Heart left ventricle (tissue), 16 donors: ENCODE measurements at regions not wholly inside any gene's neighbourhood (a gene's known extent, or its start where the extent isn't known, plus 50 kb on each side); places are given as distances from the start of the nearest gene placed in this dataset.

ENCODE experiments used
- ATAC-seq, 4 donors: fragments of 200-7000 bp; cut with Tn5 transposase; one replicate each; pipeline ENCODE4 v1.9.1; 2020 to 2022; ENCODE audit warnings: moderate library complexity in 4 of 4, mild to moderate bottlenecking in 3 of 4, moderate number of reproducible peaks in 1 of 4
- DNase-seq, 5 donors: peaks; one replicate each; pipeline ENCODE4 v3.0.0-alpha.2; 2020
- H3K27ac ChIP-seq, 12 donors: fragments of 200-600 bp; sonication (generic) in 4 of 12; one replicate each; pipeline versions ENCODE4 v1.5.0 to v1.8.0; 2016 to 2022; ENCODE audit warnings: mild to moderate bottlenecking in 2 of 12
- H3K27me3 ChIP-seq, 9 donors: fragments of 200-600 bp; sonication (generic) in 2 of 9; one replicate each; pipeline versions ENCODE4 v1.5.1 to v1.8.0; 2016 to 2022; ENCODE audit warnings: mild to moderate bottlenecking in 3 of 9
- H3K36me3 ChIP-seq, 9 donors: fragments of 200-600 bp; sonication (generic) in 2 of 9; one replicate each; pipeline versions ENCODE4 v1.5.0 to v1.8.0; 2018 to 2022; ENCODE audit warnings: mild to moderate bottlenecking in 2 of 9
- H3K4me1 ChIP-seq, 12 donors: fragments of 200-600 bp; sonication (generic) in 4 of 12; one replicate each; pipeline versions ENCODE4 v1.5.0 to v1.8.0; 2016 to 2022; ENCODE audit warnings: mild to moderate bottlenecking in 3 of 12
- H3K4me3 ChIP-seq, 12 donors: fragments of 200-600 bp; sonication (generic) in 4 of 12; one replicate each; pipeline versions ENCODE4 v1.5.0 to v1.8.0; 2017 to 2022; ENCODE audit warnings: mild to moderate bottlenecking in 9 of 12, moderate library complexity in 4 of 12
- H3K9me3 ChIP-seq, 12 donors: fragments of 200-600 bp; sonication (generic) in 4 of 12; one replicate each; pipeline versions ENCODE4 v1.5.0 to v1.8.0; 2016 to 2022; ENCODE audit warnings: mild to moderate bottlenecking in 1 of 12
- POLR2A ChIP-seq, 2 donors: fragments of 450-650 bp; IDR thresholded peaks; one replicate each; pipeline ENCODE4 v1.6.1; 2017; ENCODE audit warnings: antibody characterized with exemption in 2 of 2, mild to moderate bottlenecking in 2 of 2, moderate library complexity in 2 of 2
- WGBS, 4 donors: extraction: QIAGEN DNeasy Blood & Tissue Kit in 2 of 4; methylation state at CpG; one replicate each; pipeline versions ENCODE4 v1.1.5 to v1.1.7; 2013 to 2018; 5-methylcytosine and 5-hydroxymethylcytosine counted together
- intact Hi-C, 10 donors: fragments of 100-400 bp; cut with DNase I; formaldehyde crosslinking; loops; one replicate each; pipeline versions ENCODE4 v1.11.1 to v1.14.2; 2022
- TF ChIP-seq, protein P1 (sequence below), 12 donors: fragments of 200-600 bp; sonication (generic) in 4 of 12; IDR thresholded peaks; one replicate each; pipeline versions ENCODE4 v1.5.0 to v1.8.0; 2018 to 2022; ENCODE audit warnings: antibody characterized with exemption in 12 of 12, mild to moderate bottlenecking in 5 of 12
- donor health status: ischemic (EF 13 %, LVEDD 7.1; RV severe dilation, severe dysfunction).
- donor health status: healthy with polysubstance abuse.
- donor health status: DM: no; HTN: yes; CAD: no.
- donor health status: DM: no; HTN: no; CAD: no.
- donor health status: ischemic (EF 25% LVEDD 6.9; RV normal size, moderate dysfunction).
- donor health status: ischemic (EF 25% LVEDD 5.7; RV mildly dilated, moderate dysfunction).
- donor health status: healthy.
- donor health status: DM: yes; HTN: yes; CAD: no.
- donor health status: ischemic (EF 35%, LVEDD 5.7; RV mildly dilated, moderate dysfunction).
- donor health status: nonischemic (EF 11% LVEDD 7.7; RV severe dilation, severe dysfunction).
- donor health status: DM: yes; HTN: yes; CAD: no.
- donor health status: PGD.
- donor health status: ischemic (EF 29% LVEDD 5.4; RV normal size, mild dysfunction).
- donor health status: nonischemic (EF 23%, LVEDD 6.1; RV moderate dilation, normal function).

GRCh38 chr3:14288833-14289451, 110.3 kb downstream of the LSM3 start:
- H3K9me3 ChIP-seq, result no peaks in the 10 kb centered on the region
- peaks cover 0 to 11% (median 0%) of the 10 kb centered on the region in 9 donors for H3K27me3 ChIP-seq
- H3K36me3 ChIP-seq, result no peaks in the 10 kb centered on the region
- 75 to 83% (median 78%) methylated on average over 5 of the region's 5 CpGs for WGBS, 4 donors
- TF ChIP-seq POLR2A (IDR thresholded peaks at IDR 0.05), result no peak
- TF ChIP-seq, protein P1, sequence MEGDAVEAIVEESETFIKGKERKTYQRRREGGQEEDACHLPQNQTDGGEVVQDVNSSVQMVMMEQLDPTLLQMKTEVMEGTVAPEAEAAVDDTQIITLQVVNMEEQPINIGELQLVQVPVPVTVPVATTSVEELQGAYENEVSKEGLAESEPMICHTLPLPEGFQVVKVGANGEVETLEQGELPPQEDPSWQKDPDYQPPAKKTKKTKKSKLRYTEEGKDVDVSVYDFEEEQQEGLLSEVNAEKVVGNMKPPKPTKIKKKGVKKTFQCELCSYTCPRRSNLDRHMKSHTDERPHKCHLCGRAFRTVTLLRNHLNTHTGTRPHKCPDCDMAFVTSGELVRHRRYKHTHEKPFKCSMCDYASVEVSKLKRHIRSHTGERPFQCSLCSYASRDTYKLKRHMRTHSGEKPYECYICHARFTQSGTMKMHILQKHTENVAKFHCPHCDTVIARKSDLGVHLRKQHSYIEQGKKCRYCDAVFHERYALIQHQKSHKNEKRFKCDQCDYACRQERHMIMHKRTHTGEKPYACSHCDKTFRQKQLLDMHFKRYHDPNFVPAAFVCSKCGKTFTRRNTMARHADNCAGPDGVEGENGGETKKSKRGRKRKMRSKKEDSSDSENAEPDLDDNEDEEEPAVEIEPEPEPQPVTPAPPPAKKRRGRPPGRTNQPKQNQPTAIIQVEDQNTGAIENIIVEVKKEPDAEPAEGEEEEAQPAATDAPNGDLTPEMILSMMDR (IDR thresholded peaks at IDR 0.05), result no peak
- H3K27ac ChIP-seq, result peak overlapping the region in 2 of 12 donors; percentile 33 to 56
- no peak for DNase-seq
- ATAC-seq, result peak in 2 of 4 donors; percentile 18 to 60
- peaks cover 0 to 20% (median 4%) of the 10 kb centered on the region in 12 donors for H3K4me1 ChIP-seq
- H3K4me3 ChIP-seq, result no peak overlapping the region
- intact Hi-C loops, result no loop called here

DNA sequence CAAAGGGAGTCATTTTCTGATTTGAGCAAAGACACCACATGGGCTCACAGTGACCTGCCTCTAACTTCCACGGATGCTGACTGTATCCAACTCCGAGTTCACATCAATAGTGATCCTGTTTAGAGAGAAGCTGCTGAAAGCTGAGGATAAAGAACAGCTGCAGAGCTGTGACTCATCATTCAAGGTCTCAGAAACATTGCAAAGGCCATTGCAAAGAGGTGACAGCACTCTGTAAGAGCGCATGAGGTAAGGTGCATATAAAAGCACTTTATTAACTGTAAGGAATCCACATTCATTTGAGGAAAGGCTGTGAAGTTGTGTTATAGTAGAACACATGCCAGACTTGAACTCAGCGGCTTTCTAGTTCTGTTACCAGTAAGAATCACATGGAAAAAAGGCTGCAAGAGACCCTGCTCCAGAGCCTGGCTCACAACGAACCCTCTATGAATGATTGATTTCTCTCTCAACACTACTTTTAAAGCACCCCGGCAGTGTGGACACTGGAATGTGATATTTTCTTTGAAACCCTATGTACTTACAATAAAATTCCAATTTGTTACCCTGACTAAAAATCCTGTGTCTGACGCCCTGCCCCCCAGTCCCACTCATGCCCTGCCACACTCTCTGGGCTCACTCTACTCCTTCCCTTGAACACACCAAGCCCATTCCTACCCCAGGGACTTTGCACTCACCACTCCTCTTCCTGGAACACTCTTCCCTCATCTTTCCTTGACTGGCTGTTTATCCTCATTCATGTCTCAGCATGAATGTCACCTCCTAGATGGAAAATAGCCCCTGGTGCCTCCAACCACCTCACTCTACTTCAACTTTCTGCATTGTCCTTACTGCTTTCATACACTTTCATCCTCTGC, 111.2 kb downstream of the LSM3 start:
- intact Hi-C loops, result no loop called here
- 40 to 47% (median 43%) methylated on average over 7 of the region's 7 CpGs for WGBS, 4 donors
- Histone ChIP-seq H3K27ac (peak overlapping the region in 5 of 12 donors; percentile 4 to 60 (median 55)), H3K4me1 (peaks cover 0 to 20% (median 4%) of the 10 kb centered on the region in 12 donors), H3K27me3 (peaks cover 0 to 11% (median 0%) of the 10 kb centered on the region in 9 donors), H3K4me3 (no peak overlapping the region), H3K9me3 (no peaks in the 10 kb centered on the region), H3K36me3 (no peaks in the 10 kb centered on the region)
- ATAC-seq (peak; percentile 86 to 96 (median 94)), DNase-seq (peak in 2 of 5 donors; percentile 39 to 40)
- TF ChIP-seq POLR2A (IDR thresholded peaks at IDR 0.05), result peak in 1 of 2 donors; percentile 2
- TF ChIP-seq, protein P1 (IDR thresholded peaks at IDR 0.05), result no peak

DNA sequence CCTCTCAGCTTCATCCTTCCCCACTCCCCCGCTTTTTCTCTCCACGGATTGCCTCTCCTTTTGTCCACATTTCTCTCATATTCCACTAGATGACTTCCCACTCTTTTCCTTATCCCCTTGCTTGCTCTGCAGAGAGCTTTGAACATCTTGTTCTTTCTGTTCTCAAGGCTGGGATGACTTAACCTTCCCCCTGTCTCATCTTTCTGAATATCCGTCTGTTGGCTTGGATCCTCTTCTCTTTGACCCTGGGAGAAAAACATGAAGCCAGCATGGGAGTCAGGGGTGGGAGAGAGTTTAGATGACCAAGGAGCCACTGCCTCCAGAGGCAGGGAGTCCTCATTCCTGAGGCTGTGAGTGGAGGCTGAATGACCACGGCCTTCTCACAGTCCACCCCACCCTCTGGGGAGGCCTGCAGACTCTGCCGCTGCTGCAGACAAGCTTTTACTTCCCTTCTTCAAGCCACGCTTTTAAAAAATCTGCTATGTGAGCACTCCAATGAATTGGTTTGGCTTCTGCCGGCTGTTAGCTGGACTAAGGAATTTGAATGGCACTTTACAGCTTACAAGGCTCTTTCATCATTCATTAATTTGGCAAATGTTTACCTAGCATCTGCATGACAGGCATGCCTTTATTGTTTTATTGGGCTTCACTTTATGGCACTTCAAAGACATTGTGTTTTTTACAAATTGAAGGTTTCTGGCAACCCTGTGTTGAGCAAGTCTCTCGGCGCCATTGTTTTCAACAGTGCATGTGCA, 111.6 kb upstream of the SLC6A6 start:
- H3K27ac ChIP-seq, result no peak overlapping the region
- TF ChIP-seq, protein P1 (IDR thresholded peaks at IDR 0.05), result no peak
- no peak for TF ChIP-seq POLR2A (IDR thresholded peaks at IDR 0.05)
- H3K36me3 ChIP-seq, result no peaks in the 10 kb centered on the region
- ATAC-seq (peak in 1 of 4 donors; percentile 17), DNase-seq (no peak)
- intact Hi-C loops, result no loop called here
- WGBS, 4 donors, result 70 to 78% (median 73%) methylated on average over 9 of the region's 9 CpGs
- no peaks in the 10 kb centered on the region for H3K9me3 ChIP-seq
- peaks cover 0 to 20% (median 4%) of the 10 kb centered on the region in 12 donors for H3K4me1 ChIP-seq
- no peak overlapping the region for H3K4me3 ChIP-seq
- peaks cover 0 to 11% (median 0%) of the 10 kb centered on the region in 9 donors for H3K27me3 ChIP-seq
